GM12872 (cell line): ENCODE measurements at regions not wholly inside any gene's neighbourhood (a gene's known extent, or its start where the extent isn't known, plus 50 kb on each side); places are given as distances from the start of the nearest gene placed in this dataset.

ENCODE experiments used
- TF ChIP-seq, protein P1 (sequence below): IDR thresholded peaks from 3 replicates; pipeline ENCODE4 v1.5.1; 2011; ENCODE audit warnings: low read depth, mild to moderate bottlenecking, low read length, moderate library complexity; ENCODE audit not compliant: insufficient read depth

GRCh38 chr12:41993283-41993682 lies 151.4 kb downstream of the GXYLT1 start:
- TF ChIP-seq, protein P1, sequence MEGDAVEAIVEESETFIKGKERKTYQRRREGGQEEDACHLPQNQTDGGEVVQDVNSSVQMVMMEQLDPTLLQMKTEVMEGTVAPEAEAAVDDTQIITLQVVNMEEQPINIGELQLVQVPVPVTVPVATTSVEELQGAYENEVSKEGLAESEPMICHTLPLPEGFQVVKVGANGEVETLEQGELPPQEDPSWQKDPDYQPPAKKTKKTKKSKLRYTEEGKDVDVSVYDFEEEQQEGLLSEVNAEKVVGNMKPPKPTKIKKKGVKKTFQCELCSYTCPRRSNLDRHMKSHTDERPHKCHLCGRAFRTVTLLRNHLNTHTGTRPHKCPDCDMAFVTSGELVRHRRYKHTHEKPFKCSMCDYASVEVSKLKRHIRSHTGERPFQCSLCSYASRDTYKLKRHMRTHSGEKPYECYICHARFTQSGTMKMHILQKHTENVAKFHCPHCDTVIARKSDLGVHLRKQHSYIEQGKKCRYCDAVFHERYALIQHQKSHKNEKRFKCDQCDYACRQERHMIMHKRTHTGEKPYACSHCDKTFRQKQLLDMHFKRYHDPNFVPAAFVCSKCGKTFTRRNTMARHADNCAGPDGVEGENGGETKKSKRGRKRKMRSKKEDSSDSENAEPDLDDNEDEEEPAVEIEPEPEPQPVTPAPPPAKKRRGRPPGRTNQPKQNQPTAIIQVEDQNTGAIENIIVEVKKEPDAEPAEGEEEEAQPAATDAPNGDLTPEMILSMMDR: no peak

GRCh38 chr12:41992692-41993215 lies 151.9 kb downstream of the GXYLT1 start:
- TF ChIP-seq, protein P1: no peak

GRCh38 chr12:41992022-41992421 lies 152.7 kb downstream of the GXYLT1 start:
- TF ChIP-seq, protein P1: no peak

- TF ChIP-seq, protein P1: no peak
Observed at GRCh38 chr12:41988715-41989114, 156.0 kb downstream of the GXYLT1 start.

DNA sequence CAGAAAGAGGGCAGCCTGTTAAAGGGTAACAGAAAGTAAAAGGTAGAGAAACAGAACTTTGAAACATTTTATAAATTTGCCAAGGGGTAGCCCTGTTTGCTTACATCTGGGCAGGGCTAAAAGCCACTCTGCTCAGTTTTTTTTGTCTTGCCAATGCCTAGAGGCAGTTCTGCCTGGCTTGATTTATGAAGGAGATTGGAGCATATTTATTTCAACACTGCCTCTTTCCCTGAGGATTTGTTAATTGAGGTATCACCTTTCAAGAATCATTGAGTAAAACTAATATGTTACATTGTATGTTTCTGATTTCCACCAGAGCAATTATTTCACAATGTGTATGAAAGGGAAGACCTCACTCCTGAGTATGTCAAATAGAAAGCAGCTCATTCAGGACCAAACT lies 160.8 kb downstream of the GXYLT1 start:
- TF ChIP-seq, protein P1: no peak

DNA sequence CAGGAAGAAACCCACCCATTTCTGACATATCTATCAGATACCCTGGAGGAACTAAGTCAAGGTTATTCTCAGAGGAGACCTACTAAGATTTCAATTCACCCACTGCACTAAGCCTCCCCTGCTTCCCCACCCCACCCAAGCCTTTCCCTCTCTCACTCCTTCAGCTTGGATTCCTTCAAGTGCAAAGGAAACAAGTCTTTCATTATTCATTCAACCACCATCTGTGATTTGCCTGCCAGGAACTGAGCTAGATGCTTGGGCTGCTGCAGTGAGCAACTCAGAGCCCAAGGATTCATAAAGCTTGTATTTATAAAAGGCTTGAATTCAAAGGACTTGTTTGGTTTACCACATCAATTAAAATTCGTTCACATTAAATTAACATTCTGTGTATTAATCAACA lies 161.3 kb downstream of the GXYLT1 start:
- TF ChIP-seq, protein P1: no peak

- TF ChIP-seq, protein P1: no peak
Observed at GRCh38 chr12:41981758-41982157, 162.9 kb downstream of the GXYLT1 start.
